ENCODE measurements at regions not wholly inside any gene's neighbourhood (a gene's known extent, or its start where the extent isn't known, plus 50 kb on each side); places are given as distances from the start of the nearest gene placed in this dataset.

DNA sequence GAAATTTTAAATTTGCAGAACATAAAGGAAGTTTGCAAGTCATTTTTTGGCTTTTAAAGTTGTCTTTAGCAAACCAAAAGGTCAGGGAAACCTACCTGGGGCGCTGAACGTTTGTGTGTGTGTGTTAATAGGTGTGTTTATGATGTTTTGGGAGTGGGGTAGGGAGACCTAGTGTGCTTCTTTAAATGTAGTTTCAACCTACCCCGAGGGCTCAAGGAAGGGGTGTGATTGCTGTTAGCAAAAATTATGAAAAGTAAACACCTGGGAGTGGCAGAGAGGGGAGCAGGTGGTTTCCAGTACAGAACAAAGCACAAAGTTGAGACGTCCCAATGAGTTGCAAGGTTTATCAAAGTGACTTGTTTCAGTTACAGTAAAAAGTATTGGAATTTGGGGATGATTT is 58.7 kb upstream of the WDR26 start:
- 70 to 96% methylated on average over 4 of the region's 4 CpGs for WGBS, 2 experiments (ENCODE audit: insufficient coverage in 1 of 2, insufficient read length in 1 of 2)
- Histone ChIP-seq H3K27me3 (ENCODE audit: control insufficient read depth, insufficient read depth, low read length, poor library complexity, severe bottlenecking) (no peaks in the 10 kb centered on the region), H3K4me1 (ENCODE audit: control insufficient read depth, insufficient read depth, low read length) (peaks cover 10% of the 10 kb centered on the region), H3K9me3 (ENCODE audit: control insufficient read depth, low read length) (peaks cover 24% of the 10 kb centered on the region), H3K27ac (ENCODE audit: low read depth, low read length) (no peak overlapping the region), H3K9ac (ENCODE audit: extremely low read depth, low read length, poor library complexity, severe bottlenecking) (no peak overlapping the region), H3K36me3 (ENCODE audit: control insufficient read depth, insufficient read depth, low read length) (no peaks in the 10 kb centered on the region), H3K4me3 (ENCODE audit: low read length) (no peak overlapping the region)
- Mint-ChIP-seq H3K27ac (peak overlapping the region; percentile 46), H3K9me3 (peaks cover 23% of the 10 kb centered on the region), H3K27me3 (ENCODE audit: insufficient read depth) (no peaks in the 10 kb centered on the region), H3K4me3 (no peak overlapping the region), H3K4me1 (peaks cover 30% of the 10 kb centered on the region), H3K36me3 (ENCODE audit: low read depth) (no peaks in the 10 kb centered on the region)
- no peak for DNase-seq
- TF ChIP-seq, protein P1, sequence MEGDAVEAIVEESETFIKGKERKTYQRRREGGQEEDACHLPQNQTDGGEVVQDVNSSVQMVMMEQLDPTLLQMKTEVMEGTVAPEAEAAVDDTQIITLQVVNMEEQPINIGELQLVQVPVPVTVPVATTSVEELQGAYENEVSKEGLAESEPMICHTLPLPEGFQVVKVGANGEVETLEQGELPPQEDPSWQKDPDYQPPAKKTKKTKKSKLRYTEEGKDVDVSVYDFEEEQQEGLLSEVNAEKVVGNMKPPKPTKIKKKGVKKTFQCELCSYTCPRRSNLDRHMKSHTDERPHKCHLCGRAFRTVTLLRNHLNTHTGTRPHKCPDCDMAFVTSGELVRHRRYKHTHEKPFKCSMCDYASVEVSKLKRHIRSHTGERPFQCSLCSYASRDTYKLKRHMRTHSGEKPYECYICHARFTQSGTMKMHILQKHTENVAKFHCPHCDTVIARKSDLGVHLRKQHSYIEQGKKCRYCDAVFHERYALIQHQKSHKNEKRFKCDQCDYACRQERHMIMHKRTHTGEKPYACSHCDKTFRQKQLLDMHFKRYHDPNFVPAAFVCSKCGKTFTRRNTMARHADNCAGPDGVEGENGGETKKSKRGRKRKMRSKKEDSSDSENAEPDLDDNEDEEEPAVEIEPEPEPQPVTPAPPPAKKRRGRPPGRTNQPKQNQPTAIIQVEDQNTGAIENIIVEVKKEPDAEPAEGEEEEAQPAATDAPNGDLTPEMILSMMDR (conservative IDR thresholded peaks at IDR 0.05) = no peak

DNA sequence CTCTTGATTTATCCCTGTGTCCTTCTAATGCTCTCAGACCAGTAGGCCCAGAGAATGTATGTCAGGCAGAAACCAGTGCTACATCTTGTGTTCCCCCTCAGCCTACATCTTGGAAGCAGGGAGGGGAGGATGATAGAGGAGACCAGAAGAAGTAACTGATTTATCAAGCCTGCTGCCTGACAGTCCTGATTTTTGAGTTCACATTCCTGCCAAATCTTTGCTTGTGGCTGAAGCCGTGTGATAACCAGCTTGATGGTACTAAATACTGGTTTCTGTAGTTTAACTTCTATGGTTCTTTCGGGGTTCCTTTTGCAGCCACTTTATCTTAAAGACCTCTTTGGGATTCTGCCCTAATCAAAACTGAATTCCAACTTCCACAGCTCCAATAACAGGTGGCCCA is 59.7 kb upstream of the WDR26 start:
- peaks cover 38% of the 10 kb centered on the region for H3K4me1 Mint-ChIP-seq
- Histone ChIP-seq H3K36me3 (ENCODE audit: control insufficient read depth, insufficient read depth, low read length) (no peaks in the 10 kb centered on the region), H3K4me3 (ENCODE audit: low read length) (no peak overlapping the region), H3K27me3 (ENCODE audit: control insufficient read depth, insufficient read depth, low read length, poor library complexity, severe bottlenecking) (no peaks in the 10 kb centered on the region), H3K4me1 (ENCODE audit: control insufficient read depth, insufficient read depth, low read length) (peaks cover 14% of the 10 kb centered on the region), H3K9ac (ENCODE audit: extremely low read depth, low read length, poor library complexity, severe bottlenecking) (no peak overlapping the region), H3K27ac (ENCODE audit: low read depth, low read length) (no peak overlapping the region), H3K9me3 (ENCODE audit: control insufficient read depth, low read length) (peaks cover 19% of the 10 kb centered on the region)
- peaks cover 16% of the 10 kb centered on the region for H3K9me3 Mint-ChIP-seq
- H3K4me3 Mint-ChIP-seq = no peak overlapping the region
- 93 to 100% methylated on average over 2 of the region's 2 CpGs for WGBS, 2 experiments (ENCODE audit: insufficient coverage in 1 of 2, insufficient read length in 1 of 2)
- H3K27me3 Mint-ChIP-seq (ENCODE audit: insufficient read depth) = no peaks in the 10 kb centered on the region
- H3K27ac Mint-ChIP-seq = no peak overlapping the region
- no peak for DNase-seq
- no peaks in the 10 kb centered on the region for H3K36me3 Mint-ChIP-seq (ENCODE audit: low read depth)
- TF ChIP-seq, protein P1 (conservative IDR thresholded peaks at IDR 0.05) = no peak

DNA sequence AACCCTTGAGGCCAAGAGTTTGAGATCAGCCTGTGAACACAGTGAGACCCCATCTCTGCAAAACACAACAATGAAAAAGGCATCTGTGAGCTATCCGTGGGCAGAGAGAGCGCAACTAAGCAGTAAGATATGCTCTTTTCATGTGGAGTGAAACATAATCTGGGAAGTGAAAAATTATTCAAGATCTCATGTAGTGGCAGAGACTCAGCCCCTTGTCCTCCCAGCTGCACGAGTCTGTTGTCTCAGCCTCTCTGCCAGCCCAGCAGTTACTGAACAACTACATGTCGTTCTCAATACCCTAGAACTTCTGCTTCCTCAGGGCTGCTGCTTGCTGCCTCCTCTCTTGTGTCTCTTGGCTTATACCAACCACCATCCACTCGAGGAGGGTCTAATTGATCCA is 61.3 kb upstream of the WDR26 start:
- H3K27ac ChIP-seq (ENCODE audit: low read depth, low read length) = no peak overlapping the region
- no peak for DNase-seq
- Mint-ChIP-seq H3K27ac (no peak overlapping the region), H3K36me3 (ENCODE audit: low read depth) (no peaks in the 10 kb centered on the region), H3K27me3 (ENCODE audit: insufficient read depth) (no peaks in the 10 kb centered on the region), H3K4me1 (peaks cover 43% of the 10 kb centered on the region), H3K4me3 (no peak overlapping the region), H3K9me3 (peaks cover 11% of the 10 kb centered on the region)
- WGBS, 2 experiments (ENCODE audit: insufficient coverage in 1 of 2, insufficient read length in 1 of 2) = 84 to 92% methylated on average over 4 to 5 of the region's 5 CpGs
- H3K9ac ChIP-seq (ENCODE audit: extremely low read depth, low read length, poor library complexity, severe bottlenecking) = no peak overlapping the region
- H3K36me3 ChIP-seq (ENCODE audit: control insufficient read depth, insufficient read depth, low read length) = no peaks in the 10 kb centered on the region
- H3K27me3 ChIP-seq (ENCODE audit: control insufficient read depth, insufficient read depth, low read length, poor library complexity, severe bottlenecking) = no peaks in the 10 kb centered on the region
- peaks cover 13% of the 10 kb centered on the region for H3K9me3 ChIP-seq (ENCODE audit: control insufficient read depth, low read length)
- H3K4me1 ChIP-seq (ENCODE audit: control insufficient read depth, insufficient read depth, low read length) = peaks cover 14% of the 10 kb centered on the region
- TF ChIP-seq, protein P1 (conservative IDR thresholded peaks at IDR 0.05) = no peak
- no peak overlapping the region for H3K4me3 ChIP-seq (ENCODE audit: low read length)
